ENCODE measurements at regions not wholly inside any gene's neighbourhood (a gene's known extent, or its start where the extent isn't known, plus 50 kb on each side); places are given as distances from the start of the nearest gene placed in this dataset.

DNA sequence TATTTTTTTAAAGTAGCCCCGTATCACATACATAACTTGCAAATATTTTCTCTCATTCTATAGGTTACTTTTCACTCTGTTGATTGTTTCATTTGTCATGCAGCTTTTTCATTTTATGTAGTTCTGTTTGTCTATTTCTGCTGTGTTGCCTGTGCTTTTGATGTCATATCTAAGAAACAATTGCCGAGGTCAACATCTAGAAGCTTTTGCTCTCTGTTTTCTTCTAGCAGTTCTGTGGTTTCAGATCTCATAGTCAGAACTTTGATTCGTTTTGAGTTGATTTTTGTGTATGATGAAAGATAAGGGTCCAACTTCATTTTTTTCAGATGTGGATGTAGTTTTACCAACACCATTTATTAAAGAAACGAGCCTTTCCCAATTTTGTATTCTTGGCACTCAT is 79.5 kb downstream of the CD200 start:
- POLR2A ChIA-PET = no interaction called here
- DNase-seq (no peak), ATAC-seq (no peak)
- CTCF ChIA-PET = interaction anchor here (0.7 kb wide), 1 partner anchor 22 kb away, joined by 3 read pairs; no protein-coding TSS in a partner anchor
- Mint-ChIP-seq H3K27ac (no peak overlapping the region), H3K36me3 (ENCODE audit: low read depth) (no peaks in the 10 kb centered on the region), H3K4me1 (ENCODE audit: low read depth) (peaks cover 3% of the 10 kb centered on the region), H3K4me3 (no peak overlapping the region), H3K27me3 (ENCODE audit: low read depth) (no peaks in the 10 kb centered on the region), H3K9me3 (ENCODE audit: insufficient read depth) (no peaks in the 10 kb centered on the region)

DNA sequence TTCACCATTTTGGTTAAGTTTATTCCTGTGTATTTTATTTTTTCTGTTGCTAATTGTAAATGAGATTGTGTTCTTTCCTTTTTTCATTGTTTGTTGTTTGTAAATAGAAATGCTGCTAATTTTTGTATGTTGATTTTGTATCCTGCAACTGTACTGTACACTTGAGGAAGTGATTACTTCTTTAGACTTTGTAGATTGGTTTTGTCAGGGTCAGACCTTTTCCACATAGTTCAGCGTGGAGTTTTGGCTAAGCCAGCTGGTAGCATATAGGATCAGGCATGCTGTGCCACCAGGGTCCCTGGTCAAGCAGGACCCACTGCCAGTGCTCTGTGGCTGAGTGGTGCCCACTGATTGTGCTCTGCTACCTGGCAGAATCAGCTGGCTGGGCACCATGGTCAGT is 80.1 kb downstream of the CD200 start:
- ATAC-seq (no peak), DNase-seq (no peak)
- no peak overlapping the region for H3K4me3 Mint-ChIP-seq

DNA sequence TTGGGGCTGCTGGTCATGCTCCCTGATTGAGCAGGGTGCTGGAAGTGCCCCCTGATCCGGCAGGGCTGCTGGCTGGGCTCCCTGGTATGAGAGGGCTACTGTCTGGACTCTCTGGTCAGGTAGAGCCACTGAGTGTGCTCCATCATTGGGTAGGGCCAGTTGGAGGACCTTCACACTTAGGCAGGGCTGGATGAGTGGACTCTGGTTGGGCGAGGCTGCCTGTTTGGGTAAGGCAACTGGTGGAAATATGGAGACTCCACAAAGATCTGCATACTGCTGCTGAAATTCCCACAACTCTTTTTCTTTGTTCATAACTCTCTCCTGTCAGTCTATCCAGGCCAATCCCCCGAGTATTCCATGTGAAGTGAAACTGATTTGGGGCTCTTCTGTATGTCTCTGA is 80.8 kb downstream of the CD200 start:
- no peak overlapping the region for H3K4me3 Mint-ChIP-seq
- no peaks in the 10 kb centered on the region for H3K9me3 Mint-ChIP-seq (ENCODE audit: insufficient read depth)
- CTCF ChIA-PET = no interaction called here
- POLR2A ChIA-PET = no interaction called here
- H3K4me1 Mint-ChIP-seq (ENCODE audit: low read depth) = peaks cover 3% of the 10 kb centered on the region
- no peaks in the 10 kb centered on the region for H3K36me3 Mint-ChIP-seq (ENCODE audit: low read depth)
- DNase-seq (no peak), ATAC-seq (no peak)
- H3K27me3 Mint-ChIP-seq (ENCODE audit: low read depth) = no peaks in the 10 kb centered on the region
- H3K27ac Mint-ChIP-seq = no peak overlapping the region

More for the DNA sequence above, 80.1 kb downstream of the CD200 start:
- H3K27me3 Mint-ChIP-seq (ENCODE audit: low read depth) = no peaks in the 10 kb centered on the region
- H3K36me3 Mint-ChIP-seq (ENCODE audit: low read depth) = no peaks in the 10 kb centered on the region
- POLR2A ChIA-PET = no interaction called here
- CTCF ChIA-PET = no interaction called here
- H3K4me1 Mint-ChIP-seq (ENCODE audit: low read depth) = peaks cover 3% of the 10 kb centered on the region
- H3K27ac Mint-ChIP-seq = no peak overlapping the region
- no peaks in the 10 kb centered on the region for H3K9me3 Mint-ChIP-seq (ENCODE audit: insufficient read depth)
